Mesenchymal stem cell (in vitro differentiated cells and primary cell): ENCODE measurements at regions not wholly inside any gene's neighbourhood (a gene's known extent, or its start where the extent isn't known, plus 50 kb on each side); places are given as distances from the start of the nearest gene placed in this dataset.

ENCODE experiments used
- DNase-seq: peaks from one replicate; pipeline ENCODE4 v3.0.0-alpha.2; 2013
- H2AFZ ChIP-seq: one replicate; pipeline ENCODE4 v1.6.1; 2013; ENCODE audit warnings: low read depth, mild to moderate bottlenecking, control low read depth, inconsistent platforms, low read length, moderate library complexity
- H2AK5ac ChIP-seq: 2 replicates; pipeline ENCODE4 v1.6.1; 2013; ENCODE audit warnings: low read length, moderate library complexity, mild to moderate bottlenecking, inconsistent platforms; ENCODE audit not compliant: severe bottlenecking
- H2BK120ac ChIP-seq: one replicate; pipeline ENCODE4 v1.6.1; 2013; ENCODE audit warnings: low read depth, mild to moderate bottlenecking, inconsistent platforms, low read length, moderate library complexity
- H2BK12ac ChIP-seq, 2 experiments: one replicate each; pipeline ENCODE4 v1.6.1; 2013; ENCODE audit warnings: inconsistent platforms in 2 of 2, low read length in 2 of 2, mild to moderate bottlenecking in 2 of 2, moderate library complexity in 2 of 2, control low read depth in 1 of 2
- H2BK15ac ChIP-seq: one replicate; pipeline ENCODE4 v1.6.1; 2013; ENCODE audit warnings: mild to moderate bottlenecking, low read depth, inconsistent platforms; ENCODE audit not compliant: poor library complexity, severe bottlenecking
- H2BK5ac ChIP-seq: 2 replicates; pipeline ENCODE4 v1.6.1; 2013; ENCODE audit warnings: low read depth, mild to moderate bottlenecking, low read length, control low read depth, inconsistent platforms; ENCODE audit not compliant: poor library complexity, severe bottlenecking
- H3K14ac ChIP-seq, 2 experiments: one replicate each; pipeline ENCODE4 v1.6.1; 2013; ENCODE audit warnings: inconsistent platforms in 2 of 2, low read length in 2 of 2, control low read depth in 1 of 2, mild to moderate bottlenecking in 1 of 2, moderate library complexity in 1 of 2
- H3K18ac ChIP-seq, 2 experiments: one replicate each; pipeline ENCODE4 v1.6.1; 2013; ENCODE audit warnings: inconsistent platforms in 2 of 2, low read length in 2 of 2, control low read depth in 1 of 2, low read depth in 1 of 2, mild to moderate bottlenecking in 1 of 2
- H3K23ac ChIP-seq, 2 experiments: one replicate each; pipeline ENCODE4 v1.6.1; 2013; ENCODE audit warnings: inconsistent platforms in 2 of 2, low read length in 2 of 2, mild to moderate bottlenecking in 2 of 2, moderate library complexity in 2 of 2, control low read depth in 1 of 2
- H3K27ac ChIP-seq: 2 replicates; pipeline ENCODE4 v1.5.1; 2013; ENCODE audit warnings: mild to moderate bottlenecking, moderate library complexity, low read length, control low read depth, inconsistent platforms; ENCODE audit not compliant: poor library complexity, severe bottlenecking
- H3K27me3 ChIP-seq, 2 experiments: 2 replicates each; pipeline versions ENCODE4 v1.6.1 to v1.7.0; 2013; ENCODE audit warnings: low read length in 2 of 2, mild to moderate bottlenecking in 2 of 2, moderate library complexity in 2 of 2, control low read depth in 1 of 2, inconsistent platforms in 1 of 2; ENCODE audit not compliant: control insufficient read depth in 1 of 2, insufficient read depth in 1 of 2
- H3K36me3 ChIP-seq, 2 experiments: 2 replicates each; pipeline versions ENCODE4 v1.6.1 to v1.7.0; 2013; ENCODE audit warnings: low read length in 2 of 2, control low read depth in 1 of 2, inconsistent platforms in 1 of 2, low read depth in 1 of 2, mild to moderate bottlenecking in 1 of 2; ENCODE audit not compliant: insufficient read depth in 2 of 2, control insufficient read depth in 1 of 2
- H3K4ac ChIP-seq, 2 experiments: one replicate each; pipeline ENCODE4 v1.6.1; 2013; ENCODE audit warnings: inconsistent platforms in 2 of 2, low read length in 2 of 2, mild to moderate bottlenecking in 2 of 2, moderate library complexity in 2 of 2, control low read depth in 1 of 2, low read depth in 1 of 2
- H3K4me1 ChIP-seq: 2 replicates; pipeline ENCODE4 v1.6.1; 2013; ENCODE audit warnings: low read depth, low read length, control low read depth; ENCODE audit not compliant: control insufficient read depth, insufficient read depth
- H3K4me2 ChIP-seq: 2 replicates; pipeline ENCODE4 v1.6.1; 2013; ENCODE audit warnings: low read length, mild to moderate bottlenecking, inconsistent platforms; ENCODE audit not compliant: poor library complexity, severe bottlenecking
- H3K4me3 ChIP-seq, 2 experiments: 2 replicates each; pipeline versions ENCODE4 v1.5.1 to v1.7.0; 2013; ENCODE audit warnings: low read length in 2 of 2, mild to moderate bottlenecking in 2 of 2, control low read depth in 1 of 2, low read depth in 1 of 2; ENCODE audit not compliant: insufficient read depth in 1 of 2
- H3K79me1 ChIP-seq: replicated peaks from 2 replicates; pipeline ENCODE4 v1.6.1; 2013; ENCODE audit warnings: mild to moderate bottlenecking, control low read depth, low read length, inconsistent platforms; ENCODE audit not compliant: poor library complexity, severe bottlenecking
- H3K9ac ChIP-seq: 2 replicates; pipeline ENCODE4 v1.7.0; 2013; ENCODE audit warnings: mild to moderate bottlenecking, low read length, moderate library complexity
- H3K9me3 ChIP-seq: 2 replicates; pipeline ENCODE4 v1.7.0; 2013; ENCODE audit warnings: mild to moderate bottlenecking, low read length; ENCODE audit not compliant: control insufficient read depth
- H4K8ac ChIP-seq: one replicate; pipeline ENCODE4 v1.6.1; 2013; ENCODE audit warnings: inconsistent platforms, mild to moderate bottlenecking, low read length, moderate library complexity
- H4K91ac ChIP-seq: one replicate; pipeline ENCODE4 v1.6.1; 2013; ENCODE audit warnings: mild to moderate bottlenecking, low read length, inconsistent platforms
- WGBS: methylation state at CpG from one replicate; pipeline ENCODE4 v1.1.7; 2013; ENCODE audit warnings: mixed read lengths; 5-methylcytosine and 5-hydroxymethylcytosine counted together

GRCh38 chr2:53334610-53335009 lies 433.0 kb upstream of the CHAC2 start:
- 63% methylated on average over 2 of the region's 4 CpGs for WGBS
- no peak overlapping the region for H2AFZ ChIP-seq
- no peaks in the 10 kb centered on the region for H3K79me1 ChIP-seq
- no peaks in the 10 kb centered on the region for H3K9me3 ChIP-seq
- H4K8ac ChIP-seq = no peak overlapping the region
- H3K14ac ChIP-seq = no peak overlapping the region
- H4K91ac ChIP-seq = no peak overlapping the region
- no peaks in the 10 kb centered on the region for H3K4me1 ChIP-seq
- H3K27me3 ChIP-seq = no peaks in the 10 kb centered on the region
- H3K36me3 ChIP-seq = no peaks in the 10 kb centered on the region
- no peak overlapping the region for H3K27ac ChIP-seq
- H2BK5ac ChIP-seq = no peak overlapping the region
- no peak overlapping the region for H3K18ac ChIP-seq
- no peak overlapping the region for H3K23ac ChIP-seq
- H2BK12ac ChIP-seq = no peak overlapping the region
- no peak for DNase-seq
- no peak overlapping the region for H2BK120ac ChIP-seq
- H3K4me2 ChIP-seq = peak overlapping the region; percentile 13
- H2AK5ac ChIP-seq = no peak overlapping the region
- H3K4me3 ChIP-seq = no peak overlapping the region
- no peak overlapping the region for H3K9ac ChIP-seq
- no peak overlapping the region for H3K4ac ChIP-seq
- no peak overlapping the region for H2BK15ac ChIP-seq

DNA sequence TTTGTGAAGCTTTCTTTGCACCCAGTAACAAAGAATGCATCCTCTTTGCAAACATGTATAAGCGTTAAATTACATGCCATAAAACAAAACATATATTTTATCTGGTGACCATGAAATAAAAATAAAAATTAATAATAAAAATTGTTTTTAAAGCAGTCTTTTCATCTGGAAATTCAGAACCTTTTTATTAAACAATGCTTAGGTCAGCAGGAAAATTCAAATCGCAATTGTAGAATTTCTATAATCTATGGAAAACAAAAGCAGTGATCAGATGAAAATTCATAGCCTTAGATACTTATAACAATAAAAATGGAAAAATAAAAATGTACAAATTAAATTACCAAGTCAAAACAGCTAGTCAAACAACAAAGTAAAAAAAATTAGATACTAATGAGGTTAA lies 435.9 kb upstream of the CHAC2 start:
- no peak overlapping the region for H3K27ac ChIP-seq
- no peak overlapping the region for H3K14ac ChIP-seq
- H2BK120ac ChIP-seq = no peak overlapping the region
- no peaks in the 10 kb centered on the region for H3K9me3 ChIP-seq
- no peaks in the 10 kb centered on the region for H3K27me3 ChIP-seq
- no peak overlapping the region for H3K23ac ChIP-seq
- H3K79me1 ChIP-seq = no peaks in the 10 kb centered on the region
- no peak overlapping the region for H2BK12ac ChIP-seq
- H3K4me3 ChIP-seq = no peak overlapping the region
- H3K4me2 ChIP-seq = no peak overlapping the region
- no CpG with 5 or more reads among the region's 2 CpGs for WGBS
- H3K4ac ChIP-seq = no peak overlapping the region
- no peak overlapping the region for H4K8ac ChIP-seq
- H3K18ac ChIP-seq = no peak overlapping the region
- no peak overlapping the region for H2BK15ac ChIP-seq
- no peaks in the 10 kb centered on the region for H3K36me3 ChIP-seq
- H3K9ac ChIP-seq = no peak overlapping the region
- no peak for DNase-seq
- no peaks in the 10 kb centered on the region for H3K4me1 ChIP-seq
- no peak overlapping the region for H2AK5ac ChIP-seq
- no peak overlapping the region for H4K91ac ChIP-seq
- no peak overlapping the region for H2AFZ ChIP-seq
- no peak overlapping the region for H2BK5ac ChIP-seq

DNA sequence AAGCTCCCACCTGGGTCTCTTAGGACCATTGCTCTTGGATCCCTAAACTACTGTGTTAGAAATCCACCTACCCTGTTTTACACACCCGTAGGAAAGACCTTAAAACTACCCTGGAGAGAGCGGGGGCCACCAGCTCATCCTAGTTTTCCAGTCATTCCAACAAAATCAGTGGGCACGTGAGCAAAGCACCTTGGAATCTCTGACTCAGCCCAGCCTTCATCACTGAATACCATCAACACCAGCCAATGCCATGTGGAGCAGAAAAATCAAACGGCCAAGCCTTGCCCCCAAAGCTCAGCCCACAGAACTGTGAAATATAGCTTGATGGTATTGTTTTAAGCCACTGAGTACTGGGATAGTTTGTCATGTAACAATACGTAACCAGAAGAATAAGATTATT lies 449.7 kb upstream of the CHAC2 start:
- Histone ChIP-seq H3K79me1 (no peaks in the 10 kb centered on the region), H3K23ac (no peak overlapping the region), H3K27me3 (no peaks in the 10 kb centered on the region), H3K18ac (no peak overlapping the region), H3K9ac (no peak overlapping the region), H2BK120ac (no peak overlapping the region), H3K27ac (no peak overlapping the region), H2AK5ac (no peak overlapping the region), H2BK12ac (no peak overlapping the region), H4K91ac (no peak overlapping the region), H3K4ac (no peak overlapping the region), H4K8ac (no peak overlapping the region), H3K4me2 (no peak overlapping the region), H3K14ac (no peak overlapping the region), H3K4me3 (no peak overlapping the region), H3K36me3 (no peaks in the 10 kb centered on the region), H3K4me1 (peaks cover 2% of the 10 kb centered on the region), H3K9me3 (no peaks in the 10 kb centered on the region), H2BK5ac (no peak overlapping the region), H2BK15ac (no peak overlapping the region), H2AFZ (no peak overlapping the region)
- no peak for DNase-seq
- WGBS = 51% methylated on average over 3 of the region's 5 CpGs

DNA sequence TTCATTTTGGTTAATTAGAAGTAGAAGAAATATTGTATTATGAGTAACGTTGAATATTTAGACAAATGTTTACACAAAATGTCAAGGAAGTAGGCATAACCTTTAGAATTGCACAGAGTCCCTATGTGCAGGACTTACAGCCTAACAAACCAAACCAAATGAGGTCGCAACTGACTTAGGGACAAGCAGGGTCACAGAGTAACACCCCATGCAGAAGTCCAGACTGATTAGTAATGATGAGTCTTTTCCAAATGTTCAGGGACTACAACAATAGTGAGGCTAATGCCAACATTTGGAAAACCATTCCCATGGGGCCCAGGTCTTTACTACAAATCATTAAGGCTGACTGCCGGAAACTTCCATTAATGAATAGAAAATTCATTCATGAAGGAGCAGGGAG lies 452.5 kb upstream of the CHAC2 start:
- Histone ChIP-seq H3K9me3 (no peaks in the 10 kb centered on the region), H3K4me1 (peaks cover 2% of the 10 kb centered on the region), H3K9ac (no peak overlapping the region), H3K23ac (no peak overlapping the region), H3K79me1 (no peaks in the 10 kb centered on the region), H2BK5ac (no peak overlapping the region), H3K14ac (no peak overlapping the region), H4K8ac (no peak overlapping the region), H3K4me3 (no peak overlapping the region), H2BK15ac (no peak overlapping the region), H3K18ac (no peak overlapping the region), H3K36me3 (no peaks in the 10 kb centered on the region), H2BK12ac (no peak overlapping the region), H3K4ac (no peak overlapping the region), H3K27me3 (no peaks in the 10 kb centered on the region), H3K27ac (no peak overlapping the region), H4K91ac (no peak overlapping the region), H3K4me2 (no peak overlapping the region), H2AK5ac (no peak overlapping the region), H2BK120ac (no peak overlapping the region), H2AFZ (no peak overlapping the region)
- no peak for DNase-seq
- no CpG with 5 or more reads among the region's 3 CpGs for WGBS
